ENCODE measurements at regions not wholly inside any gene's neighbourhood (a gene's known extent, or its start where the extent isn't known, plus 50 kb on each side); places are given as distances from the start of the nearest gene placed in this dataset.

GRCh38 chr6:20312606-20313005, 89.1 kb upstream of the E2F3 start:
- TF ChIP-seq CTCF (conservative IDR thresholded peaks at IDR 0.05): no peak
- TF ChIP-seq ZFX (IDR thresholded peaks at IDR 0.05): no peak
- no peak overlapping the region for H3K27ac ChIP-seq

- H3K27ac ChIP-seq: no peak overlapping the region
- no peak for TF ChIP-seq CTCF (conservative IDR thresholded peaks at IDR 0.05)
- TF ChIP-seq ZFX (IDR thresholded peaks at IDR 0.05): no peak
These were observed 88.6 kb upstream of the E2F3 start for GRCh38 chr6:20313051-20313450.

- H3K27ac ChIP-seq: no peak overlapping the region
- TF ChIP-seq CTCF (conservative IDR thresholded peaks at IDR 0.05) (no peak), ZFX (IDR thresholded peaks at IDR 0.05) (no peak)
These were observed 87.6 kb upstream of the E2F3 start for GRCh38 chr6:20313960-20314530.

- no peak overlapping the region for H3K27ac ChIP-seq
- TF ChIP-seq CTCF (conservative IDR thresholded peaks at IDR 0.05) (no peak), ZFX (IDR thresholded peaks at IDR 0.05) (no peak)
These were observed 86.5 kb upstream of the E2F3 start for GRCh38 chr6:20314866-20315845.

GRCh38 chr6:20317430-20317829, 84.2 kb upstream of the E2F3 start:
- H3K27ac ChIP-seq: no peak overlapping the region
- TF ChIP-seq ZFX (IDR thresholded peaks at IDR 0.05): no peak
- no peak for TF ChIP-seq CTCF (conservative IDR thresholded peaks at IDR 0.05)

GRCh38 chr6:20318851-20319387, 82.8 kb upstream of the E2F3 start:
- no peak overlapping the region for H3K27ac ChIP-seq

More at GRCh38 chr6:20318851-20319387, 82.8 kb upstream of the E2F3 start:
- no peak for TF ChIP-seq CTCF (conservative IDR thresholded peaks at IDR 0.05)
- no peak for TF ChIP-seq ZFX (IDR thresholded peaks at IDR 0.05)

All from C4-2B (cell line).